SK-N-SH (cell line): ENCODE measurements at regions not wholly inside any gene's neighbourhood (a gene's known extent, or its start where the extent isn't known, plus 50 kb on each side); places are given as distances from the start of the nearest gene placed in this dataset.

ENCODE experiments used
- EZH2phosphoT487 ChIP-seq: fragments of 200-600 bp; sonication (generic); IDR thresholded peaks from 2 replicates; pipeline ENCODE4 v1.6.1; 2017; ENCODE audit warnings: low read depth, mixed run types, mild to moderate bottlenecking, antibody characterized with exemption, moderate library complexity, borderline replicate concordance
- REST ChIP-seq: IDR thresholded peaks from 2 replicates; pipeline ENCODE4 v1.6.1; 2012; ENCODE audit warnings: mild to moderate bottlenecking, low read depth, low read length, moderate library complexity
- SMC3 ChIP-seq: IDR thresholded peaks from 2 replicates; pipeline ENCODE4 v1.6.1; 2012; ENCODE audit warnings: low read depth, low read length, improper control_type of control experiment
- TF ChIP-seq, protein P1 (sequence below): fragments of 200-600 bp; sonication (generic); IDR thresholded peaks from 2 replicates; pipeline ENCODE4 v1.6.1; 2017; ENCODE audit warnings: antibody characterized with exemption, mild to moderate bottlenecking, moderate library complexity

GRCh38 chr6:138654715-138655634 is 118.6 kb upstream of the CCDC28A start:
- no peak for TF ChIP-seq EZH2phosphoT487
- TF ChIP-seq, protein P1, sequence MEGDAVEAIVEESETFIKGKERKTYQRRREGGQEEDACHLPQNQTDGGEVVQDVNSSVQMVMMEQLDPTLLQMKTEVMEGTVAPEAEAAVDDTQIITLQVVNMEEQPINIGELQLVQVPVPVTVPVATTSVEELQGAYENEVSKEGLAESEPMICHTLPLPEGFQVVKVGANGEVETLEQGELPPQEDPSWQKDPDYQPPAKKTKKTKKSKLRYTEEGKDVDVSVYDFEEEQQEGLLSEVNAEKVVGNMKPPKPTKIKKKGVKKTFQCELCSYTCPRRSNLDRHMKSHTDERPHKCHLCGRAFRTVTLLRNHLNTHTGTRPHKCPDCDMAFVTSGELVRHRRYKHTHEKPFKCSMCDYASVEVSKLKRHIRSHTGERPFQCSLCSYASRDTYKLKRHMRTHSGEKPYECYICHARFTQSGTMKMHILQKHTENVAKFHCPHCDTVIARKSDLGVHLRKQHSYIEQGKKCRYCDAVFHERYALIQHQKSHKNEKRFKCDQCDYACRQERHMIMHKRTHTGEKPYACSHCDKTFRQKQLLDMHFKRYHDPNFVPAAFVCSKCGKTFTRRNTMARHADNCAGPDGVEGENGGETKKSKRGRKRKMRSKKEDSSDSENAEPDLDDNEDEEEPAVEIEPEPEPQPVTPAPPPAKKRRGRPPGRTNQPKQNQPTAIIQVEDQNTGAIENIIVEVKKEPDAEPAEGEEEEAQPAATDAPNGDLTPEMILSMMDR, result no peak
- TF ChIP-seq REST, result no peak
- no peak for TF ChIP-seq SMC3
